Activated T-helper 17 cell treated with anti-CD3 and anti-CD28 coated beads, Interleukin-2, amount 50 U/mL, for 72 hours (primary cell): ENCODE measurements at regions not wholly inside any gene's neighbourhood (a gene's known extent, or its start where the extent isn't known, plus 50 kb on each side); places are given as distances from the start of the nearest gene placed in this dataset.

Experiments
- ATAC-seq: fragments of 150-1000 bp; cut with Tn5 transposase; replicated peaks from 2 replicates; pipeline ENCODE4 v1.10.0; 2021; ENCODE audit warnings: mild to moderate bottlenecking, moderate library complexity
- H3K27ac Mint-ChIP-seq: one replicate; pipeline ENCODE4 v1.8.0; 2022; ENCODE audit warnings: mixed read lengths
- H3K27me3 Mint-ChIP-seq: one replicate; pipeline ENCODE4 v1.8.0; 2022; ENCODE audit warnings: mixed read lengths
- H3K36me3 Mint-ChIP-seq: one replicate; pipeline ENCODE4 v1.8.0; 2022; ENCODE audit warnings: low read depth, mild to moderate bottlenecking, mixed read lengths
- H3K4me1 Mint-ChIP-seq: one replicate; pipeline ENCODE4 v1.8.0; 2022; ENCODE audit warnings: mixed read lengths
- H3K4me3 Mint-ChIP-seq: one replicate; pipeline ENCODE4 v1.8.0; 2022; ENCODE audit warnings: mild to moderate bottlenecking, mixed read lengths
- H3K9me3 Mint-ChIP-seq: one replicate; pipeline ENCODE4 v1.8.0; 2022; ENCODE audit warnings: mixed read lengths

- no peak for ATAC-seq
These were observed 125.7 kb upstream of the THSD7B start for GRCh38 chr2:136639651-136640050.

DNA sequence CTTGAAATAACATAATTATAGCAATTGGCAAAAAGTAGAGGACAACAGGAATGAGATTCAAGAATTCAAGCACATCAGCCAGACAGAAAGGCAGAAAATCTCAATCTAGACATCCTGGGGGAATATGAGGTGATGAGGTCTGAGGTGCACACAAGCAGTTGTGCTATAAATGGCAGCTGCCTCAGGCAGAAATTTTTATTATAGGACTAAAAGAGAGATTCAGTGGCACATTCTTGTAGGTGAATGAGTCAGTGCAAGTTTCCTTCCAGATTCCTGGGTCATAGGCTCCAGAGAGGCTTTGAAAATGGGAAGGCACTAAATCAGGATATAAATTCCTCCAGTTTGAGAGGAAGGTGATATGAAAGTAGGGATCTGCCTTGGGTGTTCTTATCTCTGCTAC, 127.2 kb upstream of the THSD7B start:
- no peaks in the 10 kb centered on the region for H3K9me3 Mint-ChIP-seq
- H3K27ac Mint-ChIP-seq, result no peak overlapping the region
- H3K4me1 Mint-ChIP-seq, result no peaks in the 10 kb centered on the region
- H3K36me3 Mint-ChIP-seq, result no peaks in the 10 kb centered on the region
- no peak overlapping the region for H3K4me3 Mint-ChIP-seq
- no peak for ATAC-seq
- H3K27me3 Mint-ChIP-seq, result no peaks in the 10 kb centered on the region

More at GRCh38 chr2:136639651-136640050, 125.7 kb upstream of the THSD7B start:
- Mint-ChIP-seq H3K27ac (no peak overlapping the region), H3K36me3 (no peaks in the 10 kb centered on the region), H3K27me3 (no peaks in the 10 kb centered on the region), H3K4me1 (no peaks in the 10 kb centered on the region), H3K9me3 (no peaks in the 10 kb centered on the region), H3K4me3 (no peak overlapping the region)

DNA sequence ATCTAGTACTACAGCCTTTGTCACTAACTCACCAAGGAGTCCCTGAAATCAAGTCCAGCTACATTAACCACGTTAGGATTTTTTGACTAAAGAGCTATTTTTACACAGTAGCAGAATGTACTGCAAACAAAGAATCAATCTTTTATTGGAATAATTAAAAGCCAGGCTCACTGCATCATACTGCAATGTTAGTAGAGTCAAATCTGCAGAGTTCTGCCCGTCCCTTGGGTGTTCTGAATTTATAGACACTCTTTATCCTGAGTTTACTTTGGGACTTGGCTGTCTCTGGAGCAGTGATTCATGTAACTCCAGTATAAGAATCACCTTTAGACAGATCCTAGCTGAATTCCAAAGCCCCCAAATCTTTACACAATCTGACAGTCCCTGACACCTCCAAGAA, 127.9 kb upstream of the THSD7B start:
- Mint-ChIP-seq H3K36me3 (no peaks in the 10 kb centered on the region), H3K4me1 (no peaks in the 10 kb centered on the region), H3K9me3 (no peaks in the 10 kb centered on the region)

DNA sequence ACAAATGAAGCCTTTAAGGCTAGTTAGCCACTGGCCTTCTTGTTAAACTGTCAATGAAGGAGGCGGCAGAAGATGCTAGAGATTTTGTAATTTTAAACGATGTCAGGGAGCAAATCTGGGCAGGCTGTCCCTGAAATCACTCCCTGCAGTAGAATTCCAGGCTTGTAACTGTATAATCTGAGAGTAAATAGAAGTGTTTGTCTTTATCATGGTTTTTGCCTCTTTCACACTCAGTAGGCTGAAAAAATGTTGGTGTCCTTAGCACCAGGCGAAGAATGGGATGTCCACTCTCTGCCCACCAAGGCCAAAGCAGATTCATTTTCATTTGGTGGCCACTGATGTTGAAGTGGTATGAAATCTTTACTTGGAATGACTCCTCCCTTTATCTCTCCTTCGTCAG, 136.9 kb upstream of the THSD7B start:
- H3K4me3 Mint-ChIP-seq, result no peak overlapping the region
- H3K4me1 Mint-ChIP-seq, result no peaks in the 10 kb centered on the region
- no peaks in the 10 kb centered on the region for H3K36me3 Mint-ChIP-seq
- peaks cover 17% of the 10 kb centered on the region for H3K27me3 Mint-ChIP-seq
- H3K9me3 Mint-ChIP-seq, result no peaks in the 10 kb centered on the region
- H3K27ac Mint-ChIP-seq, result no peak overlapping the region
- no peak for ATAC-seq

More for the DNA sequence above, 127.9 kb upstream of the THSD7B start:
- Mint-ChIP-seq H3K4me3 (no peak overlapping the region), H3K27me3 (no peaks in the 10 kb centered on the region), H3K27ac (no peak overlapping the region)
- no peak for ATAC-seq

GRCh38 chr2:136613096-136613495, 152.2 kb upstream of the THSD7B start:
- no peak for ATAC-seq
- Mint-ChIP-seq H3K4me3 (no peak overlapping the region), H3K4me1 (no peaks in the 10 kb centered on the region), H3K36me3 (no peaks in the 10 kb centered on the region), H3K9me3 (no peaks in the 10 kb centered on the region), H3K27ac (no peak overlapping the region), H3K27me3 (peaks cover 4% of the 10 kb centered on the region)

GRCh38 chr2:136612079-136612478, 153.3 kb upstream of the THSD7B start:
- ATAC-seq, result no peak
- Mint-ChIP-seq H3K4me1 (no peaks in the 10 kb centered on the region), H3K27me3 (peaks cover 9% of the 10 kb centered on the region), H3K27ac (no peak overlapping the region), H3K4me3 (no peak overlapping the region), H3K9me3 (no peaks in the 10 kb centered on the region), H3K36me3 (no peaks in the 10 kb centered on the region)

DNA sequence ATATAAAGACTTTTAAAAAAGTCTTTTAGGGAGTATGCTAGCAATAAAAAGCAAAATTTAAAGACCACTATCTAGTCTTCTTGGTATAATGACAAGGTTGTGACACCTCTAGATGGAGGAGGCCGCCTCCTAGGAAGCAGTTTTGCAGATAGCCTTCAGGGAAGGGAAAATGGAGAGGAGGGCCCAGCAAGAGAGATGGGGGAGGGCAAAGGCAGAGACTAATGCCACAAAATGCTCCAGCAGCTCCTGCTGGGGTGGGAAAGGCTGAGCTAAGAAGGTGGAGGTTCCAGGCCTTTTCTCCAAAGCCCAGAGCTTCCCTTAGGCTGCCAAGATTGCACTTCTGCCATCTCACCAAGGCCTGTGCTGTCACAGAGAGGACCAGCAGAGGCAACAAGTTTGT, 153.9 kb upstream of the THSD7B start:
- Mint-ChIP-seq H3K27ac (no peak overlapping the region), H3K4me1 (no peaks in the 10 kb centered on the region), H3K4me3 (no peak overlapping the region), H3K36me3 (no peaks in the 10 kb centered on the region), H3K27me3 (peaks cover 15% of the 10 kb centered on the region), H3K9me3 (no peaks in the 10 kb centered on the region)
- no peak for ATAC-seq

- Mint-ChIP-seq H3K27me3 (peaks cover 4% of the 10 kb centered on the region), H3K36me3 (no peaks in the 10 kb centered on the region), H3K27ac (no peak overlapping the region), H3K9me3 (no peaks in the 10 kb centered on the region), H3K4me1 (no peaks in the 10 kb centered on the region), H3K4me3 (no peak overlapping the region)
- ATAC-seq, result no peak
These were observed 182.6 kb upstream of the THSD7B start for GRCh38 chr2:136582628-136583205.

DNA sequence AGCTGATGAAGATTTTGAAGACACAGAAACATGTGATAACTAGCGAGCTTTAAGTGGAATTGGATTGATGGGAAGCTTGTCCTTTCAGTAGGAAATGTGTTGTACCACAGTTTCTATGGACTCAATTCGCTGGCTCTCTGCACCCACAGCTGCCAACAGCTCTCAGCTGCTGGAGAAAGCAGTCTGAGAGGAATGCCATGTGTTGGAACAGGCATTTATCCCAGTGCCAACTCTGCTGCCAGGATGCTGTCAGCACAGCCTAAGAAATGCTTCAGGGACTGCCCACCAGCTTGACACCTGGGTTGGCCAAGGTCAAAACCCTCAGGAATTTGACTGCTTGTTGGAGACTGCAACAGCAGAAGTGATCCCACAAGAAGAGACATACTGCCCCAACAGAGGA, 193.0 kb upstream of the THSD7B start:
- no peaks in the 10 kb centered on the region for H3K4me1 Mint-ChIP-seq

GRCh38 chr2:136557203-136557602, 208.1 kb upstream of the THSD7B start:
- Mint-ChIP-seq H3K27ac (no peak overlapping the region), H3K4me3 (no peak overlapping the region), H3K36me3 (no peaks in the 10 kb centered on the region), H3K9me3 (no peaks in the 10 kb centered on the region), H3K27me3 (peaks cover 37% of the 10 kb centered on the region), H3K4me1 (no peaks in the 10 kb centered on the region)
- no peak for ATAC-seq

More for the DNA sequence above, 193.0 kb upstream of the THSD7B start:
- Mint-ChIP-seq H3K27ac (no peak overlapping the region), H3K4me3 (no peak overlapping the region), H3K27me3 (peaks cover 4% of the 10 kb centered on the region), H3K9me3 (no peaks in the 10 kb centered on the region), H3K36me3 (no peaks in the 10 kb centered on the region)
- ATAC-seq, result no peak

DNA sequence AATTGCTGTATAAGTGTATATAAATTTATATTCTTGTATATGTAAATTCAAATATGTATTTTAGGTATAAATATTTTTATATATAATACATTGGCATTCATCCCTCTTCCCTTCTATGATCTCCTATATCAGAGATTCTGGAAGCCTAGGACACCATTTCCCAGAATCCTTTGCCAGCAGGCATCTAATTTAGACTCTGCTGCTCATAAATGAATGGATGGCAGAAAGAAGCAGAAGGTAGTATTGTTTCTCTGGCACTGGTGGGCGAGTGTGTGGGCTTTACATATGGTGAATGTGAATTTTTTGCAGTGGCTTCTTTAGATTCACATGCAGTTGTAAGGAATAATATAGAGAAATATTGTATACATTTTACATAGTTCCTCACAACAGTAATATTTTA, 215.2 kb upstream of the THSD7B start:
- Mint-ChIP-seq H3K27ac (no peak overlapping the region), H3K36me3 (no peaks in the 10 kb centered on the region), H3K4me1 (no peaks in the 10 kb centered on the region), H3K4me3 (no peak overlapping the region), H3K9me3 (no peaks in the 10 kb centered on the region), H3K27me3 (peaks cover 19% of the 10 kb centered on the region)
- ATAC-seq, result no peak

DNA sequence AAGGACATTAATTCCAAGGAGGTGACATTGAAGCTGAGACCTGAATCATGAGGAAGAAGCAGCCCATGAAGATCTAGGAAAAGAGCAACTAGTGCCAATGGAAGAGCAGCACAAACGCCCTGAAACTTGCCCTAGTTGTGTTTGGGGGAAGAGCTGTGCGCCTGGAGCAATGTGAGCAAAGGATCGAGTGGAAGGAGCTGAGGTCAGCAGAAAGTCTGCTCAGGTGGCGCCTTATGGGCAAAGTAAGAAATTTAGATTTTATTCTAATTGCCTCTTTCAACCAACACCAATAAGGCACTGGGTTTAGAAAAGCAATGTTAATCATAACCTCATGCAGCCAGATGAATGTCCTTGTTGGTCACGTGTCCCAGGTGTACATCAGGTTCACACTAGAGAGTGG, 226.0 kb upstream of the THSD7B start:
- no peaks in the 10 kb centered on the region for H3K36me3 Mint-ChIP-seq
- no peaks in the 10 kb centered on the region for H3K9me3 Mint-ChIP-seq
- H3K27me3 Mint-ChIP-seq, result peaks cover 16% of the 10 kb centered on the region
- ATAC-seq, result no peak
- no peaks in the 10 kb centered on the region for H3K4me1 Mint-ChIP-seq
- H3K27ac Mint-ChIP-seq, result no peak overlapping the region
- H3K4me3 Mint-ChIP-seq, result no peak overlapping the region

DNA sequence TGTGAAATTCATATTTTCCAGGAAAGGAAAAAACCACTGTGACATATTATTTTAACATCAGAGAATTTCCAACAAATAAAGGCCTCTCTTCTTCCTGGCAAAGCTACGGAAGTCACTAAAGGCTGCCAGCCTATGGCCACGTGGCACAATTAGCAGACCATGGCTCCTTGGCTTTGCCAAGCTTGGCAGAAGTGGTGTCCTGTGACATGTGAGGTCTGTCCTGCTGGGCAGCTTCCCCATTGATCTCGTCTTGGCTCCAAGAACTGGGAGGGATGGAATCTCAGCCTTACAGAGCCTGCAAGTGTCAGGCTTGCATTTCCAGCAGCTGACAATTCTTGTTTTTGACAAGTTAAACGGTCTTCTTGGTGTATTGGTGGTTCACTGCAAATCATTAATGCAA, 226.9 kb upstream of the THSD7B start:
- no peak overlapping the region for H3K4me3 Mint-ChIP-seq
- no peak overlapping the region for H3K27ac Mint-ChIP-seq
- no peaks in the 10 kb centered on the region for H3K4me1 Mint-ChIP-seq
- ATAC-seq, result no peak
- H3K36me3 Mint-ChIP-seq, result no peaks in the 10 kb centered on the region
- no peaks in the 10 kb centered on the region for H3K9me3 Mint-ChIP-seq
- H3K27me3 Mint-ChIP-seq, result peaks cover 16% of the 10 kb centered on the region

GRCh38 chr2:136534811-136535210, 230.5 kb upstream of the THSD7B start:
- H3K9me3 Mint-ChIP-seq, result no peaks in the 10 kb centered on the region

DNA sequence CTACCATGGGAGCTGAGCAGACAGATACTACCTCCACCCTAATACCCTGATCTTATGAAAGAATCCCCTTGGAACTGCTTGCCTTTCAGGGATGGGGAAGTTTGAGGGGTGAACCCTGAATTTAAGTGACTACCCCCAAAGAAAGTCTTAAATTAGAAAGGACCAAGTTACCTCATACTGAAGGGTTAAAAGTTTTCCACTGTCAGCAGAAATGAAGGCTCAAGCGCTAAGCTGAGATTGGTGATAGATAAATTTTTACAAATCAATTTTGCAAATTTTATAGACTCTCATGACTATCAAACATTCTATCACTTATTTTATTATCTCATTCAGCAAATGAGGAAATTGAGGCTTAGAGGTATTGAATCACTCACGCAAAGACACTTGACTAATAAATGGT, 233.2 kb upstream of the THSD7B start:
- H3K4me3 Mint-ChIP-seq, result no peak overlapping the region
- H3K27ac Mint-ChIP-seq, result no peak overlapping the region
- H3K4me1 Mint-ChIP-seq, result no peaks in the 10 kb centered on the region
- no peaks in the 10 kb centered on the region for H3K36me3 Mint-ChIP-seq
- H3K9me3 Mint-ChIP-seq, result peaks cover 7% of the 10 kb centered on the region
- ATAC-seq, result no peak
- peaks cover 26% of the 10 kb centered on the region for H3K27me3 Mint-ChIP-seq

More at GRCh38 chr2:136534811-136535210, 230.5 kb upstream of the THSD7B start:
- H3K27ac Mint-ChIP-seq, result no peak overlapping the region
- no peak overlapping the region for H3K4me3 Mint-ChIP-seq
- H3K27me3 Mint-ChIP-seq, result peaks cover 14% of the 10 kb centered on the region
- no peaks in the 10 kb centered on the region for H3K36me3 Mint-ChIP-seq
- H3K4me1 Mint-ChIP-seq, result no peaks in the 10 kb centered on the region
- no peak for ATAC-seq

- no peak for ATAC-seq
- no peak overlapping the region for H3K27ac Mint-ChIP-seq
- no peak overlapping the region for H3K4me3 Mint-ChIP-seq
- H3K27me3 Mint-ChIP-seq, result peaks cover 26% of the 10 kb centered on the region
- H3K4me1 Mint-ChIP-seq, result no peaks in the 10 kb centered on the region
- peaks cover 7% of the 10 kb centered on the region for H3K9me3 Mint-ChIP-seq
- no peaks in the 10 kb centered on the region for H3K36me3 Mint-ChIP-seq
These were observed 233.6 kb upstream of the THSD7B start for GRCh38 chr2:136531731-136532130.
